Stomach smooth muscle (tissue), 2 donors: ENCODE measurements at regions not wholly inside any gene's neighbourhood (a gene's known extent, or its start where the extent isn't known, plus 50 kb on each side); places are given as distances from the start of the nearest gene placed in this dataset.

Experiments used
- H3K27ac ChIP-seq: one replicate; pipeline ENCODE4 v1.7.0; 2013; ENCODE audit warnings: mild to moderate bottlenecking, low read length, inconsistent platforms
- H3K27me3 ChIP-seq, 2 donors: one replicate each; pipeline ENCODE4 v1.7.0; 2013; ENCODE audit warnings: low read length in 2 of 2; ENCODE audit not compliant: insufficient read depth in 2 of 2, control insufficient read depth in 1 of 2
- H3K36me3 ChIP-seq, 2 donors: one replicate each; pipeline ENCODE4 v1.7.0; 2013; ENCODE audit warnings: low read length in 2 of 2; ENCODE audit not compliant: control insufficient read depth in 2 of 2, insufficient read depth in 2 of 2
- H3K4me1 ChIP-seq: one replicate; pipeline ENCODE4 v1.7.0; 2013; ENCODE audit warnings: low read length; ENCODE audit not compliant: control insufficient read depth, insufficient read depth
- H3K4me3 ChIP-seq, 2 donors: one replicate each; pipeline ENCODE4 v1.7.0; 2013; ENCODE audit warnings: low read length in 2 of 2
- H3K9ac ChIP-seq, 2 donors: one replicate each; pipeline ENCODE4 v1.7.0; 2013; ENCODE audit warnings: low read length in 2 of 2, mild to moderate bottlenecking in 1 of 2
- H3K9me3 ChIP-seq, 2 donors: one replicate each; pipeline ENCODE4 v1.7.0; 2013; ENCODE audit warnings: low read length in 2 of 2; ENCODE audit not compliant: control insufficient read depth in 2 of 2
- donor health status: healthy.
- donor health status: Pancreatic carcinoma.

DNA sequence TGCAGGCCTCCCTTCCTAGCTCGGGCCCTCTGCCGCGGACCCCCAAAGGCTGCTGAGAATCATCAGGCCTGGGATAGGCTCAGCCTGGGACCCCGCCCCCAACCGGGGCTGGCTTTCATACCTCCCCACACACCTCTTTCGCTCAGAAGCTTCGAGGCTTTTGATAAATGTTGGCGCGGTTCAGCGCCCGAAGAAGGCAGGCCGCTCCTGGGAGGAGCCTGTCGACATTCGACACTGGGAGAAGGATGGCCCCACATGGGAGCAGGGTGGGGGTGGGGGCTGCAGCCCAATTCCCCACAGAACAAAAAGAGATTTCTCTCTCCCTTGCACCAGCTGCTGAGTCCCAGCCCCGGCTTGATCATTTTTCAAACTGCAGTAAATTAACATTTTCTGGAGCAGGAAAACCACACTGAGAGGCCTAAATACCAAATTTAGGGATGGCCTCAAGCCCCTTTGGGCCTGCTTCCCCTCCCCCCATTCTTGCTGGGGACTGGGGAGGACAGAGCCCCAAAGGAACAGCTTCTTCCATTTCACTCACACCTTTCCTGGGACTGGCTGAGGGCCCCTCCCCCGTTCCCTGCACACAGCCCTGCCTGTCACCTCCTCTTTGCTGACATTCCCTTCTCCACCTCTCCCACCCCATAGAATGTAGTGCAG is 112.9 kb upstream of the PJA1 start:
- Histone ChIP-seq H3K9me3 (no peaks in the 10 kb centered on the region), H3K4me3 (no peak overlapping the region), H3K36me3 (no peaks in the 10 kb centered on the region), H3K27me3 (peaks cover 0 to 33% of the 10 kb centered on the region in 2 donors), H3K27ac (no peak overlapping the region), H3K9ac (no peak overlapping the region), H3K4me1 (peaks cover 42% of the 10 kb centered on the region)

DNA sequence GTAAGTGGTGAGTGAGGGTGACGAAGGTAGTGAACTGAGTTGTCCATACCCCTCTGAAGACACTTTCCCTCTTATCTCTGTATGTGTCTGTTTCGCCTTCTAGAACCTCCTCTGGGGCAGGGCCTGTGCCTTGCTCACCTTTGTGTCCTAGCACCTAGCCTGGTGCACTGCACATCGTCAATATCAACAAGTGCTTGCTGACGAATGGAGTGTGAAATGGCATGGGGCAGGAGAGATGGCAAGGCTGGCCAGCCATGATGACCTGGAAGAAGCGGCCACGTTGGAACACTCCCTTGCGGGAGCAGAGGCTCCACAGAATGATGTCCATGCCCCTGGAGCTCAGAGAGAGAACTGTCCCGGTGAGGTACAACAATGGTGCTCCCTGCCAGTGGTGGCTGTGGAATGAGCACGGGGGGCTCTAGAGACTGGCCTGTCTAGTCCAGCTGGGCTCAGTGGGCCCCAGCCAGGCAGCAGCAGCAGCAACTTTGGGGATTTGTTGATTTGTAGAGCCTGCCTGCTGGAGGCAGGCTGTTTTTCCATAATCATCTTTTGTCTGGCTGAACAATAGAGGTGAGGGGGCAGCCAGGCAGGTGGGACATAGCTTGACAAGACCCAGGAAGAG is 112.2 kb upstream of the PJA1 start:
- no peak overlapping the region for H3K4me3 ChIP-seq
- H3K4me1 ChIP-seq, result peaks cover 40% of the 10 kb centered on the region
- H3K9me3 ChIP-seq, result no peaks in the 10 kb centered on the region
- H3K27ac ChIP-seq, result no peak overlapping the region
- no peaks in the 10 kb centered on the region for H3K36me3 ChIP-seq
- H3K9ac ChIP-seq, result no peak overlapping the region
- peaks cover 0 to 36% of the 10 kb centered on the region in 2 donors for H3K27me3 ChIP-seq

DNA sequence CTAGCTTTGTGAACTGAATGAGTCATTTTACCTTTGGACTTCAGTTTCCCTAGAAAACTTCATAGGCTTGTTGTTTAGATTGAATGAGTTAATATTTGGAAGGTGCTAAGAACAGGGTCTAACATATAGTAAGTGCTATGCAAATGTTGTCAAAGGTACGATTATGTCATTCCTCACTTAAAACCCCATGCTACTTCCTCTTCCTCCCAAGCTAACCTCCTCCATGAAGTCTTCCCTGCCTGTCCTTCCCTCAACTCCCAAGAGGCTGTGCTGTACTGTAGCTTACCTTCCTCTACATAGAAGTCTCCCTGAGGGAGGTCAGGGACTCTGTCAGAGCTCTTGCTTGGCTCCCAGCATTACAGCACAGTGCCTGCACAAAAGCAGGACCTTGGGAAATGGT is 103.4 kb upstream of the PJA1 start:
- Histone ChIP-seq H3K36me3 (no peaks in the 10 kb centered on the region), H3K9me3 (no peaks in the 10 kb centered on the region), H3K9ac (no peak overlapping the region), H3K27me3 (peaks cover 0 to 14% of the 10 kb centered on the region in 2 donors), H3K4me1 (no peaks in the 10 kb centered on the region), H3K27ac (no peak overlapping the region), H3K4me3 (no peak overlapping the region)

DNA sequence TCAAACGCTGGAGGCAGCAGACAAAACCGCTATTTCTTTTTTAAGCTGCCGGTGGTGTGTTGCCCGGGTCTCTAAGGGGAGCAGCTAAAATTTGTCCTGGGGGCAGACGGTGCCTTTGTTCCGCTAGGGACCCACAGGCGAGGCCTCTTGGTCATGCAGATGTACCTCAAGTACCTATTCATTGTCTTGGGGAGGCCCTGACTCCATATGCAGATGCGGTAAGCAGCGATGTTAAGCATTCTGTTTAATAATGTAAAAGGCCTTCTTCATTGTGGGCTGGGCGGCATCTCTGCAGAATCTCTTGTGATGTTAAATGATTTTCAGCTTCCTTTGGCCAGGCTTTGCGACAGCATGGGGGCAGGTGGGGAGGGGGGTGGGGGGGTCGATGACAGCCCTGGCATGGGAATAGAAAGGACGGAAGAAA is 98.9 kb upstream of the PJA1 start:
- H3K4me1 ChIP-seq, result peaks cover 7% of the 10 kb centered on the region
- no peak overlapping the region for H3K4me3 ChIP-seq
- H3K27ac ChIP-seq, result no peak overlapping the region
- no peak overlapping the region for H3K9ac ChIP-seq
- H3K27me3 ChIP-seq, result peaks cover 0 to 24% of the 10 kb centered on the region in 2 donors
- no peaks in the 10 kb centered on the region for H3K9me3 ChIP-seq
- no peaks in the 10 kb centered on the region for H3K36me3 ChIP-seq

DNA sequence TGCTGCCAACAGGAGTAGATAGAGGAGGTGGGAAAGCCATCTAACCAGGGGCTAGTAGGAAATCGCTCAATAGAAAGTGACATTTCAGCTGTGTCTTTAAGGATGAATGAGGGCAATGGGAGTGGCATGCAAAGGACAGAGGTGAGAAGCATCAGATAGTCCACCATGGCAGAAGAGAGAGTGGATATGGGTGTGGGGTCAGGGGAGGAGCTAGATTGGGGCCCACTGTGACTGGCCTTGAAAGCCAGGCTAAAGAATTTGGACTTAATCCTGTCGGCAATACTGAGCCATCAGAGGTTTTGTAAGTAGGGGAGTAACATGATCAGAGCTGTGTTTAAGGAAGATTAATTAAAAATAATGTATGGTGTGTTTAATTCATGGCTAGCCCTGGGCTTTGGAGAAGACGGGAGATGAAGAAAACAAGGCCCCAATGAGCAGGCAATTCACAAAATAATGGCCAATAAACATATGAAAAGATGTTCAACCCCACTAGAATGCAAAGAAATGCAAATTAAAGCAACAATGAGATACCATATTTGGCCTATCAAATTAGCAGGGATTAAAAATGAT is 98.1 kb upstream of the PJA1 start:
- H3K36me3 ChIP-seq, result no peaks in the 10 kb centered on the region
- no peaks in the 10 kb centered on the region for H3K9me3 ChIP-seq

DNA sequence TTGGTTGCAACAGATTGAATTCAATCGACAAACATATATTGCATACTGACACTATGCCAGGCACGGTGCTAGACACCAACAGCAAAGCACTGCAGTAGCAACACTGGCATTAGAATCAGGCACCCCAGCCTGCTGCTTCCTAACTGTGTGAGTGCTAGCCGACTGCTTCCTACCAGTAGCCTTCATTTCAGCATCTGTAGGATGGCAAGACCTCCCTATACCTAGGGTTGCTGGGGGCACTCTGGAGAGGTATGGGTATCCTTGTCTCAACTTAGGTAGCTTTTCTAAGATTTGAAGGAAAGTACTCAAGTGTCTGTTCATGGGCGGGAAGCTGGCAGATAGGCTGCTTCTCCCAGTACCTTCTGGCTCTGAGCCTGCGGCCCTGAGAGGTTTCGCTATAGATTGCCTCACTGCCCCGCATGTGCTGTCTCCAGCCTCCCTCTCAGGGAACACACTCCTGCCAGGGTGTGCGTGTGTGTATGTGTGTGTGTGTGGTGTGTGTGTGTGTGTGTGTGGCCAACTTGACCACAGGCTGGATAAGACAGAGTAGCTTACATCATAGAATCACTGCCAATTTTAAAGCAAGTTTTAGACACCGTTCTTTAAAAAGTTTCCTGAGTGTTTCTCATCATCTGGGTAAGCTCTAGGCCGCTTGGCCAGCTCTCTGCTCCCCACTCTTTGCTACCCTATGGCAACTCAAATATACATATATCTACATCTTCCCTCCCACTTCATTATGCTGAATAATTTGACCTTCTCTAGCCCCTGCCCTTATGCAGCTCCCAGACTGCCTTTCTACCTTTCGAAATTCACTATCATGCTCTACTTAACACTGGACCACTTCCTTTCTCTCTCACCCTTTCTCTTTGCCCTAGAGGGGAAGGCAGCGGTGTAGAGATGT is 97.0 kb upstream of the PJA1 start:
- Histone ChIP-seq H3K9ac (no peak overlapping the region), H3K36me3 (no peaks in the 10 kb centered on the region), H3K27me3 (peaks cover 0 to 25% of the 10 kb centered on the region in 2 donors), H3K27ac (no peak overlapping the region), H3K9me3 (no peaks in the 10 kb centered on the region), H3K4me1 (peaks cover 10% of the 10 kb centered on the region), H3K4me3 (no peak overlapping the region)

More for the DNA sequence above, 98.1 kb upstream of the PJA1 start:
- H3K4me1 ChIP-seq, result peaks cover 7% of the 10 kb centered on the region
- peaks cover 0 to 24% of the 10 kb centered on the region in 2 donors for H3K27me3 ChIP-seq
- no peak overlapping the region for H3K9ac ChIP-seq
- H3K27ac ChIP-seq, result no peak overlapping the region
- H3K4me3 ChIP-seq, result no peak overlapping the region

DNA sequence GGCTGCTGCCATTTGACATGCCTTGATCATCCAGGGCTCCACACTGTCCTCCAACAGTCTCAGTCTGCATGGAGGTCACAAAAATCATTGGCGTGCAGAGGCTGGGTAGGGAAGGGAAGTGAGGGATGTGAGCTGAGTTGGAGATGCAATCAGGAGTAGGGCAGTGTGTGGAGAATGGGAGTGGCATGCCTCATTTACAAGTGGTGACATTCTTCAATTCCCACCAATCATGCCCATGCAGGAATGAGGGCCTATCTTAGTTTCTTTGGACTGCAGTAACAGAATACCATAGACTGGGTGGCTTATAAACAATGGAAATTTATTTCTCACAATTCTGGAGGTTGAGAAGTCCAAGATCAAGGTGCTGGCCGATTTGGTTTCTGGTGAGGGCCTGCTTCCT is 94.9 kb upstream of the PJA1 start:
- no peak overlapping the region for H3K4me3 ChIP-seq
- peaks cover 0 to 28% of the 10 kb centered on the region in 2 donors for H3K27me3 ChIP-seq
- H3K9me3 ChIP-seq, result no peaks in the 10 kb centered on the region
- H3K36me3 ChIP-seq, result no peaks in the 10 kb centered on the region
- peaks cover 10% of the 10 kb centered on the region for H3K4me1 ChIP-seq
- H3K9ac ChIP-seq, result no peak overlapping the region
- H3K27ac ChIP-seq, result no peak overlapping the region

DNA sequence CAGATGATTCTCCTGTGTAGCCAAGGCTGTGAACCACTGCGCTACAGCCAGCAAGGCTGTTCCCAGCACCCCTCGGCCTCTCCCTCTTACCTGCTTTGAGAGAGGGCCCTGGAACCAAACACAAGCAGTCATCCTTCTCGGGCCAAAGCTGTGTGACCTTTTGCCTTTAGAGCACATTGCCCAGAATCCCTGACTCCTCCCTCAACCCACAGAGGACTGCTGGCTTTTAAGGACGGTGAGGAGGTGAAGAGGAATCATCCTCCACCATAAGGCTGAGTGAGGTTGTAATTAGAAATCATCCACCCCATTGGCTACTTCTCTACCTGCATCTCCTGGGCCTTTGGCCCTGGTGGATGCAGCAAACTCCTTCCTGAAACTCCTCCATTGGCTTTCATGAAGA is 93.6 kb upstream of the PJA1 start:
- H3K4me1 ChIP-seq, result peaks cover 10% of the 10 kb centered on the region
- H3K9me3 ChIP-seq, result no peaks in the 10 kb centered on the region
- H3K36me3 ChIP-seq, result no peaks in the 10 kb centered on the region
- no peak overlapping the region for H3K4me3 ChIP-seq
- no peak overlapping the region for H3K27ac ChIP-seq
- H3K27me3 ChIP-seq, result peaks cover 0 to 27% of the 10 kb centered on the region in 2 donors
- H3K9ac ChIP-seq, result no peak overlapping the region

DNA sequence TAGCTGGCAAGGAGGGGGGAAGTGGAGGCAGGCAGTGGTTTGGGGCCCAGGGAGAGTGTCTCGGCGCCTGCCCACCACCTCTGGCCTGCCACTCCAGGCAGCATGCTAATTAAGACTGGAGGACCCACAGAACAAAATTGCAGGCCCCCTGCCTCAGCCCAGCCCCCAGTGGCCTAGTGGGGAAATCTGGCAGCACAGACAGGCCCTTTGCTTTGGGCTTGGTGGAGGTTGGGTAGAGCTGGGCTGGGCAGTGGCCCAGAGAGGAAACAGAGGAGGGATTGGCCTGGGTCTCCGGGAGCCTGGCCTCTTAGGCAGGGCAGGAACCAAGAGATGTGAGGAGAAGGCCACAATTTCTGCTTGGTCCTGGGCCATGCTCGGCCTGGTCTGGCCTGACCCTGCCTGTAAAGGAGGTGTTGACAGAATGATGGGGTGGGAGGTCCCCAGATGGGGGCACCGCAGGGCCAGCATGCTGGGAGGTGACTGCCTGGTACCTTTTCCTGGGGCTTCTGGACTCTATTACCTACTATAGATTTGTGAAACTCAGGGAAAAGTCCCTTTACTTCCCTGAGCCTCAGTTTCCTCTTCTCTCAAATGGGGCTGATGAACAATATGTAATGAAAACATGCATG is 92.4 kb upstream of the PJA1 start:
- Histone ChIP-seq H3K27me3 (peaks cover 0 to 25% of the 10 kb centered on the region in 2 donors), H3K4me1 (peaks cover 10% of the 10 kb centered on the region)

DNA sequence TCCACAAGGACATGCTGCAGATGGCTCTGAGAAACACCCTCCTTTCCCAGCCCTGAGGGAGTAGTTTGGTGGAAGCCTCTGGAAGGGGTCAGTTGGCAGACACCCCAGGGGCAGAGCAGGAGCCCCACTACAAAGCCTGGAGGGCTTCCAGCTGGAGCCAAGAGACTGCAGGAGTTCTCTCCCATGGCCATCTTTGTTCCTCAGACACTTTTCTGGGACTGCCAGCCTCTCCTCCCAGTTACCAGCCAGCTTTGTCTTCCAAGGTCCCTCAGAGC is 91.0 kb upstream of the PJA1 start:
- H3K9ac ChIP-seq, result no peak overlapping the region
- peaks cover 3% of the 10 kb centered on the region for H3K4me1 ChIP-seq

More for the DNA sequence above, 92.4 kb upstream of the PJA1 start:
- Histone ChIP-seq H3K27ac (no peak overlapping the region), H3K9ac (no peak overlapping the region), H3K9me3 (no peaks in the 10 kb centered on the region), H3K4me3 (no peak overlapping the region), H3K36me3 (no peaks in the 10 kb centered on the region)

More for the DNA sequence above, 91.0 kb upstream of the PJA1 start:
- no peak overlapping the region for H3K27ac ChIP-seq
- H3K27me3 ChIP-seq, result peaks cover 0 to 19% of the 10 kb centered on the region in 2 donors
- H3K4me3 ChIP-seq, result no peak overlapping the region
- no peaks in the 10 kb centered on the region for H3K36me3 ChIP-seq
- no peaks in the 10 kb centered on the region for H3K9me3 ChIP-seq
